K562 (cell line): ENCODE measurements at regions not wholly inside any gene's neighbourhood (a gene's known extent, or its start where the extent isn't known, plus 50 kb on each side); places are given as distances from the start of the nearest gene placed in this dataset.

Source experiments
- JUNB ChIP-seq: fragments of 450-650 bp; formaldehyde crosslinking; conservative IDR thresholded peaks from 2 replicates; pipeline ENCODE4 v1.4.0; 2020; ENCODE audit warnings: mild to moderate bottlenecking
- NR2C2 ChIP-seq, 2 experiments: fragments of 200-800 bp in 1 of 2; sonication (Bioruptor generic) in 1 of 2; sonication (generic) in 1 of 2; formaldehyde crosslinking in 1 of 2; IDR thresholded peaks; 2 replicates each; pipeline versions ENCODE4 v1.6.1 to v1.8.0; 2016 to 2022; ENCODE audit warnings: mild to moderate bottlenecking in 1 of 2, missing compliant biosample characterization in 1 of 2, missing genetic modification characterization in 1 of 2, missing genetic modification reagents in 1 of 2
- POLR2A ChIP-seq: fragments of 450-650 bp; conservative IDR thresholded peaks from 2 replicates; pipeline ENCODE4 v1.6.1; 2016
- SMC3 ChIP-seq: conservative IDR thresholded peaks from 2 replicates; pipeline ENCODE4 v1.6.1; 2011; ENCODE audit warnings: low read depth, low read length, improper control_type of control experiment; ENCODE audit not compliant: insufficient read depth
- STAT5A ChIP-seq: IDR thresholded peaks from 2 replicates; pipeline ENCODE4 v1.6.1; 2012; ENCODE audit warnings: low read length, inconsistent platforms, borderline replicate concordance
- TCF7L2 ChIP-seq: fragments of 150-350 bp; IDR thresholded peaks from 2 replicates; pipeline ENCODE4 v1.6.1; 2016; ENCODE audit warnings: low read depth, mild to moderate bottlenecking, low read length, moderate library complexity
- THAP7 ChIP-seq: fragments of 250-450 bp; sonication (Bioruptor Pico); IDR thresholded peaks from 2 replicates; pipeline ENCODE4 v1.5.0; 2021

GRCh38 chr22:25489947-25490346, 74.5 kb upstream of the GRK3 start:
- TF ChIP-seq STAT5A (no peak), SMC3 (no peak), THAP7 (CRISPR knock-in tag) (no peak), POLR2A (no peak), JUNB (CRISPR knock-in tag) (no peak), NR2C2 (CRISPR knock-in tag; IDR thresholded peaks at IDR 0.05) (no peak), NR2C2 (tag; IDR thresholded peaks at IDR 0.05) (no peak), TCF7L2 (no peak)
